ENCODE measurements at regions not wholly inside any gene's neighbourhood (a gene's known extent, or its start where the extent isn't known, plus 50 kb on each side); places are given as distances from the start of the nearest gene placed in this dataset.

- DNase-seq (ENCODE audit: low read depth), result no peak
These were observed 79.1 kb upstream of the DYNC1I2 start for GRCh38 chr2:171608168-171608567.

- DNase-seq (ENCODE audit: low read depth), result no peak
These were observed 76.4 kb upstream of the DYNC1I2 start for GRCh38 chr2:171610824-171611223.

DNA sequence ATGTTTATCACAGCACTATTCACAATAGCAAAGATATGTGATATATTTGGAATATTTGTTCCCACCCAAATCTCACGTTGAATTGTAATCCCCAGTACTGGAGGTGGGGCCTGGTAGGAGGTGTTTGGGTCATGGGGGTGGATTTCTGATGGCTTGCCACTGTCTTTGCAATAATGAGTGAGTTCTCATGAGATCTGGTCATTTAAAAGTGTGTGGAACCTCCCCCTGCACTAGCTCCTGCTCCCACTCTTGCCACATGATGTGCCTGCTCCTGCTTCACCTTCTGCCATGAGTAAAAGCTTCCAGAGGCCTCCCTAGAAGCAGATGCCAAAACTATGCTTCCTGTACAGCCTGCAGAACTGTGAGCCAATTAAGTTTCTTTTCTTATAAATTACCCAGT lies 72.2 kb upstream of the DYNC1I2 start:
- DNase-seq (ENCODE audit: low read depth), result peak; percentile 54

DNA sequence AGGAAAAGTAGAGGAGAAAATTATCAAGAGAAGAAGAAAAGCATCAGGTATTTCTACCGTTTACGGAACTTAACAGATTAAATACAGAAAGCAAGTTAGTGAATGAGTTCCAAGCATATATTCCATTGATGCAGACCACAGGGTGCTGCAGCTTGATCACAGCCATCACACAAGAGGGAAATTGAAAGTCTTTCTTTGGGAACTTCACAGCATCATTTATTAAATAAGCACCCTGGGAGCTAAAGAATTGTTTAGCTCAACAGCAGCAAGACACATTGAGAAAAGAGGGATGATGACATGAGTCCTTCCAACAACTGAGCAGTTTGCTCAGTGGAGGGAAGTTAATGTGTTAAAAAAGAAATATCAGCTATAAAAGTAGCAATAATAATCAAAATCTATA lies 69.3 kb upstream of the DYNC1I2 start:
- DNase-seq (ENCODE audit: low read depth), result no peak

- DNase-seq (ENCODE audit: low read depth), result no peak
These were observed 62.3 kb upstream of the DYNC1I2 start for GRCh38 chr2:171625006-171625405.

DNA sequence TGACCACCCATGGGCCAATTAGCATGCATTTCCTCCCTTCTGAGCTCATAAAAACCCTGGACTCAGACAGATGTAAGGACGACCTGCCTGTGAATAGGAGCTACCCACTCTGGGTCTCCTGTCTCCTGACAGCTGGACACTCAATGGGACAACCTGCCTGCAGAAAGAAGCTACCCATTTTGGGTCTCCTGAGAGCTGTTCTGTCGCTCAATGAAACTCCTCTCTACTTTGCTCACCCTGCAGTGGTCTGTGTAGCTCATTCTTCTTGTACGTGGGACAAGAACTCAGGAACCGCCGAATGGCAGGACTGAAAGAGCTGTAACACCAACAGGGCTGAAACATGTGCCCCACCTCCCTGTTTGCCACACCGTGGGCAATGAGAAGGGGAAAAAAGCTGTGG lies 60.3 kb upstream of the DYNC1I2 start:
- DNase-seq (ENCODE audit: low read depth), result no peak

GRCh38 chr2:171627412-171627811 lies 59.9 kb upstream of the DYNC1I2 start:
- DNase-seq (ENCODE audit: low read depth), result peak; percentile 30

- no peak for DNase-seq (ENCODE audit: low read depth)
These were observed 58.2 kb upstream of the DYNC1I2 start for GRCh38 chr2:171629113-171629512.

DNA sequence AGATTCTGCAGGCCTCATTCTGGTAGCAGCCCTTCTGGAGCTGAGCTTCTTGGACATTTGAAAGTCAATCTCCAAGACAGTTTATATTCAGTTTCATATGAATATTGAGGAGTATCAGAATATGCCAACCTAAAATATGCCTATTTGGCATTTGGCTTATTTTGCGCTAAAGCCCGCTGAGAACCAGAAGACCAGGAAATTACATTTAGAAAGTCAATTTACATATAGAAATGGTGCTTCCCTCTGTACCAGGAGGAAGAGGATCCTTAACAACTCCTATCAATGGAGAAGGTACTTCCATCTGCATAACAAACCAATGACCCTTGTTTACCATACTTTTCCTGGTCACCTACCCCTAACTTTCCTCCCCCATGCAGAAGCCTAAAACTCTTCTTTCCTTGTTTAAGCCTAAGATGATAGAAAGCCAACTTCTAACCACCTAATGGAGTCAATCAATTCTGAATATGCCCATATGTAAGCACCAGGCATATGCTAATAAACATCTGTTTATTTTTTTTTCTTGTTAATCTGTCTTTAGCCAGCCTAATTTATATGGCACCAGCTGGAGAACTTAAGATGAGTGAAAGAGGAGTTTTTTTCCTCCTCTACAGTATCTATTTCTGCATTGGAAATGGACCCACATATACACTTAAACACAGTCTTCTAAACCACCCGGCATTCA lies 57.0 kb upstream of the DYNC1I2 start:
- DNase-seq (ENCODE audit: low read depth), result no peak

DNA sequence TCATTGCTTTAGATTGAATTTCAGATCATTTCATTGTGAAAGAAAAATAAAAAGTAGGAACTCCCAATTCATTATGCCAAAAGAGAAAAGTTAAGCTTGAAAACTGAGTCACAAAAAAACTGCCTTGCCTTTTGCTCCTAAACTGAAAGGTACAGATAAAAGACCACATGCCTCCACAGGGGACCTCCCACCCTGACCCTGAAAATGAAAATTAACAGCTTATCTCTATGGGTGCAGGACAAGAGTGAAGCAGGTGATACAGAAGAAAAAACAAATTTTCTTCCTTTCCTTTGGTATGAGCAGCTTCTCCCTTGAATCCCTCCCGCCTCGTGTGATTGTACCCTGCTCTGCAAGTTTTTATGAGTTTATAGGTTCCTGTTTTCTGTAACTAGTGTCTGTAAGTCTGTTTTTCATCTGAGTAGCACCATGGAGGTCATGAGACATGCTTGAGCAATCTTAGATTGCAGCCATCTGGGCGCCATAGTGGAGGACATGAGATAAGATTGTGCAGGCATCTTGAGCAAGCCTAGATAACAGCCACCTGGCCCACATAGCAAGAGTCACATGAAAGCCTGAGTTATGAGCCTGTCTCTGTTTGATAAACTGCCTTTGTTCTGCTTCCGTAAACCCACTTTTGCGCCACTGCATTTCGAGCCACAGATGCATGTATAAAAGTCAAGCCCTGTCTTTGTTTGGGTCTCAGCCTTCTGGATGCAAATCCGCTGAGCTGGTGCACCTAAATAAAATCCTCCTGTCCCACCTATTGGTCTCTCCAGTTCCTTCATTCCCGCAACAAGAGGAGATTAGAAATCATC lies 56.2 kb upstream of the DYNC1I2 start:
- DNase-seq (ENCODE audit: low read depth), result no peak

Measured in myocyte (in vitro differentiated cells).